HG02973 (cell line): ENCODE measurements at regions not wholly inside any gene's neighbourhood (a gene's known extent, or its start where the extent isn't known, plus 50 kb on each side); places are given as distances from the start of the nearest gene placed in this dataset.
A peak's percentile ranks its signal among the peaks of the same experiment; 100 is the strongest.
"Not testable (repeated sequence)": the region's sequence is repeated elsewhere in the genome, so short reads cannot be mapped to it uniquely, and the experiment has no call there.

ENCODE experiments used
- ATAC-seq: cut with Tn5 transposase; IDR thresholded peaks from one replicate; pipeline ENCODE4 v1.9.1; 2021; ENCODE audit warnings: moderate library complexity; ENCODE audit not compliant: unreplicated experiment

DNA sequence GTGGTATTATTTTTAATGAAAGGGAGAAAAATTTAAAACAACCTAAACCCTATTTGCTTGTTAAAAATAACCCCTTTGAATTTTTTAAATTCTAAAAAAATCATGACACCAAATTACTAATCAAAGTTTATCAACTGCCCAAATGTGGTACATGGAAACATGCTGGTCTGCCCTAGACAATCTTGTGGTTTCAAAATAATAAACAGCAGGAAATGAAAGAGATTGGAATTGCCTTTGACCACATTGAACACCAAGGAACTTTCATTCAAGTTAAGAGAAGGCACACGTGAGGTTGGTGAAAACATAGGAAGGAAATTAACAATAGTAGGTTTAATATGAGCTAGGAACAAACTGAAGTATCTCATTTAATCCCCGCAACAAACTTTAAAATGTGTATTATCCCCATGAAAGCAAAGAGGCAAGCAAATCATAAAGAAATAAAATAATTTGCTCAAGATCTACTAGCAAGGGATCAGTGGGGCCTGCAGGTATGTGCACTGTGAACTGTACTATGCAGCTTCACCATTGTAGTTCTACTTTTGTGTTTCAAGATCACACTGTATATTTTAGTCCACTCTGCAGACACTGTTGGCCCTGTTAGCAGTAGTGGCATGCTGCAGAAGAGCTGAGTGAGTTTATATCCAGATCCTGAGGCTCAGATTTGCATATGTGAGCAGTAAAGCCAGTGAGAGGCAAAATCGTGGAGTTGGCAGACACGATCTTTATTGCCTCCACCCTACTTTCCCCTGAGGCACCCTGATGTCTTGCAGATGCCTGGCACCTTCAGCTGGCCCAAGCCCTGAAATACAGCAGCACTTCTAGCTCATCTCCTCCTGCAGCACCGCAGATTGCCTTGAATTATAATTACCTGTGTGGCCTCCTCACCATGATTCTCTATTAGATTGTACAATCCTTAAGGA lies 157.8 kb upstream of the TENT5A start:
- no peak for ATAC-seq

DNA sequence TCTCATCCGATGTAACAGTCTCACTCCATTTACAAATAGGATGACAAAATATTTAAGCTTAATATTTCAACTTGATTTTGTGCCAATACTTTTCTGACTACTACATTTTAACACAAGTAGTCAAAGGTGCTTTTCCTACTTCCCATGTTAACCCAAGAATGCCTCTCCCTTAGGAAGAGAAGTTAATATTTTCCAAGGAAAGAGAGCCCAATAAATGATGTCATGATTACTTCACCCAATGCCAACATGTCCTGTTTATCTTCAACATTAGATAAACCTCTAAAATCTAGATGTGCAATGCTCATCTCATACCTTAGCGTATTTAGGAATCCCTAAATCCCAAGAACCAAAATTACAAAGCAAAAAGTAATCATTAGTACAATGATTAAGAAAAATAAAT lies 156.7 kb upstream of the TENT5A start:
- ATAC-seq = no peak

DNA sequence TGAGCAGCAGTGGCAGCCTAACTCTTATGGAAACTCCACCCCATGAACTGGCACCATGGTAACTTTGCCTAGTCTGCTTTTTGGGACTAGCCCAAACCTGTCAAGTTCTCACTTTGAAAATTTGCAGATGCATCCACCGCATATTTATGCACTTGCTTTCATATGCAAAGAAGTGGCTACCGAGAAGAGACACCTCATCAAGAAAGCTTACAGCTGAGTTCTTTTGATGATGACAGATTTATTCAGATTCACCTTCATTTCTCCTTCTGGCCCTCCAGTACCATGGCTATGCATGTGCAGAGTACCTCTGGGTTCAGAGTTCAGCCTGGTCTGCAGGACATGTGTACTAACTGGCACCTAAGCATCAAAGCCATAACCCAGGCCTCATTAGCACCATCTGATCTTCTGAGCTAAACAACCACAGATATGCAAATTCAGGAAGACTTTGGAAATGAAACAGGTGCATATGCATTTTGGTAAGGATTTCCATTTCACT lies 154.3 kb upstream of the TENT5A start:
- peak; percentile 68 for ATAC-seq

DNA sequence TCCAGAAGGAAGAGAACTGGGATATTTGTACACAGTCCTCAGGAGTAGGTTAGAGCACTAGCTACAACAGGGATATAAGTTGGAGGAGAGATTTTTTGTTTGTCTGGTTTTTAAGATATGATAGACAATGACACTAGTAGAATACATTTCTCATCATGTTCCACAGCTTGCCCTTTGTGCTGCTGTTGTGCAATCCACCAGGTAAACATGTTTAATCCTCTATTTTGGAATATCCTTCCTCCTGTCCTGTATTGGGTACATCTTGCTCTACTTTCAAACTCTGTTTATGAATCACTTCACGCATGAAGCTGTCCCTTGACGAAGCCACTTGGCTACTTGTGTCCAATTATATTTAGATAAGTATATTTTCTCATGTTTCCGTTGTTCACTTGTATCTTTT lies 153.6 kb upstream of the TENT5A start:
- ATAC-seq = no peak

DNA sequence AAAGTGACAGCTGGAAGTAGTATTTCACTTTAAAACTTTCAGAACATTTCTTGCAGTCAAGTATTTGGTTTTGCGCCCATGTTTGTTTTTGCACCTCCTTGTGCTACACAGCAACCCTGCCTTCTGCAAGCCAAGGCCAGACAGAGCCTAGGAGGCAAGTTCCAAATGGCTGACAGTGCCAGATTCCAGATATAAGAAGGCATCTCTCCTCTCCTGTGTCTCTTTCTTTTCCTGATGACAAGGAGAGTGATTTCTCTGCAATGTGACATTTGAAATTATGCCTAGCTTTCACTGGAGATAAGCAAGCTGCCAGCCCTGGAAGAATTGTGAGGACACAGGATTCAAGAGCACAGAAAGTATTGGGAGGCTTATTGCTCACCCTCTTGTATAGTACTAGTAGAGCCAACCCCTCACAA lies 149.1 kb upstream of the TENT5A start:
- no peak for ATAC-seq

DNA sequence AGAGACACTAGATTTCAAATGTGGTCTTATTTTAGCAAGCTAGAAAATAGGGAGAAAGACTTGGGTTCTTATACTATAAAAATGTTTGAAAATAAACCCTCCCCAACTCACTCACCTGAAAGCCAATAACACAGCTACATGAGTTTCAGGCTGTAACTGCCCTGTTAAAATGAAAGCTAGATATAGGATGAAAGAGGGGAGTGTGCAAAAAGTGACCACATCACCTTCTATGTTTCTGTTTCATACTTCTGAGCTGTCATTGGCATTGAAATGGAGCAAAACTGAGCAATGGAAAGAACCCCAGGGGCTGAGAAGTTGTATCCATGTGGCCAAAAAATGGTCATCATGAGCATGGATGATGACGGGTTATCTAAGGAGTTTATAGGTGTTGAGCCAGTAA lies 148.1 kb upstream of the TENT5A start:
- ATAC-seq = peak; percentile 98

DNA sequence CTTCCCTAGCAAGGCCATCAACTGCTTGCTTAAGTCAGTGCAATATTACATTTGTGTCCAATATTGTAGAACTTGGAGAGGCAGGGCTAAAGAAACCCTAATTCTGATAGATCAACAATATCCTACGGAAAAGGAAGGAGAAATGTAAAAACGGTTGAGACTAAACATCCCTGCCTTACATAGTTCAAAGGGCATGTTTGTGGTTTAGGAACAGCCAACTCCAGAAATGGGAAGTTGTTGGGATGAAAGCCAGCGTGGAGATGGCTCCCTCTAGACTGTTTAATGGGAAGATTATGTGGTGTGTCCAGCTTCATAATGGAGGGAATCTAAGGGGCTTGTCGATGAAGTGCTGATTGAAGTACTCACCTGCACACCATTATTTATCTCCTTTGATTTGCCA lies 145.3 kb upstream of the TENT5A start:
- ATAC-seq = no peak

DNA sequence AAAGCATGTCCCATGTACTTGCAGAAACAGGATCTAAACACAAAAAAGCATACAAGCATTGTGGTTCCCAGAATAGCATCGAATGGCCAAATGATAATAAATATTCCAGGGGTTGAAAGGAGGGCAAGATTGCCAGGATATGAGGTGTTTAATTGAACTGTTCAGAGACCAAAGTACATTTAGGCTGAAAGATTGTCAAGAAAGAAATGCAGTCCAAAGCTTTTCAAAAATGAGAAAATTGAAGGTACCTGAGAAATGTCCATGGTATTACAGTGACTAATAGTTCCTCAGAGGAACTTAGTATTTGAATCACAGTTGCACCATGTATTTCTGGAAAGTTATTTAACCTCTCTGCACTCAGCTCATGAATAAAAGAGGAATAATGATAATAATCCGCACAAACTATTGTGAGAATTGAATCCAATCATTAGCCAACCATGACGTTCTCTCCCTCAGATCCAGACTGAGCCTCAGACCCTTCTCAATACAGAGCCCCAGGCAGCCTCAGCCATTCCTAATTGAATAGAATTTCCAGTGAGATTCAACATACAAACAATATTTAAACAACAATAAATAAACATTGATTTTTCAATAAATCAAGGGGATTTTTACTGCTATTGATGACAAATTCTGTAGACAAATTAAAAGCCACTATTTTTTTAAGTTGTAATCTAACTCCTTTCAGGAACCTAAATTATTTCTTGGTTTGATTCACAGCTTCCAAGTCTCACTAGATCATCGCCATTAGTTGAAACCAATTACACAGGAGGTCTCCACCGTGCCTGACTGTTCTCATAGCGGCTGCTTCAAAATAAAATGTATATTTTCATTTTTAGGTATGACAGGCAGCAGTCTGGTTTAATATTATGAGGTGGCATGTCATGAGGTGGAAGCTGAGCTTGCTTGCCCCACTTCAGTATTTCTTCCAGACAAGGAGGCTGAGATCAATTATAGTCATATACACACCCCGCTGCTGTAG lies 144.3 kb upstream of the TENT5A start:
- ATAC-seq = no peak

DNA sequence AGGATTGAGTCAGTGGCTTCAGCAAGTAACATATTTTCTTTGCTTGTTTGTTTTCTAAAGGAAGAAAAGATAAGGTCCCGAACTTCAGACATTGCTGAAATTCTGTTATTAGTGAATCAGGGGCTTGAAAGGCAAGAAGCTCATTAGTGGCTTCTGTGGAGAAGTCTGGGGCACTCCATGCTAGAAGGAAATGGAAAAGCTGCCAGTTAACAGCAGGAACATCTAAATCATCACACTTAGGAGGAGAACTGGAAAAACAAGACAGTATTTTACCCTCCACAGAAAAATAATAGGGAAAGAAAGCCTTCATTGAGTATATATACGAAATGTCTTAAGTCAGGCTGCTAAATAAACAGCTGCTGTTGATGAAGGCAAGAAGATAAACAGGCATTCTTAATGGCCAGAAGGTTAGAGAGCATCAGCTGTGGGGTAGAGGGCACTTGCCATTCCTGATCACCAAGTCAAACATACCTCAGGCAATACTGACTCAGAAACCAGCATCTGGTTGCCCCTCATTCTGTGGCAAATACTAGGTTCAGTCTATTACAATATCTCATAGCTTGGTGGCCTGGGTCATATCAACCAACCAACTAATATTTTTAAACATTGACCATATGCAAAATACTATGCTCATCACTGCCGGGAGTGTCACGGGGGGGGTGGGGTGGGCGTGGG lies 143.2 kb upstream of the TENT5A start:
- no peak for ATAC-seq

DNA sequence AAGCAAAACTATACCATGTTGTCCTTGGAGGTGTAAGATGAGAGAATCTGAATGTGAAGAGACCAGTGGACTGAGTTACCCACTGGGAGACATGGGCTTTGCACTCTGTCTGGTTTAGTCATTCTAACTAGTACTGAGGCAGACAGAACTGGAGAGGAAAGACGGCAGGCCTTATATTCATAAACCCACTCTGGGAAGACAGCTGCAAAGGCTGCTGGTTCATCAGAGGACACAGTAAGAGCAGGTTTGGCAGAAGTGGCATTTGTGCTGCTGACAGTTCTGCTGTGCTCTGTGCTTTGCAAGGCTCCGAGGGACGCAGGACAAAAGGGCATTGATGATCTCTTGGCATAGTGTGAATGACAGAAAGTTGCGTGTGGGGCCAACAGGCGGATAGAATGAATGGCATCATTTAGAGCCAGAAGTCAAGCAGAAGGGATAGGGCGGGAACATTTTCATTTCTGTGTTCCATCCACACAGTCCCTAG lies 142.3 kb upstream of the TENT5A start:
- ATAC-seq = no peak

DNA sequence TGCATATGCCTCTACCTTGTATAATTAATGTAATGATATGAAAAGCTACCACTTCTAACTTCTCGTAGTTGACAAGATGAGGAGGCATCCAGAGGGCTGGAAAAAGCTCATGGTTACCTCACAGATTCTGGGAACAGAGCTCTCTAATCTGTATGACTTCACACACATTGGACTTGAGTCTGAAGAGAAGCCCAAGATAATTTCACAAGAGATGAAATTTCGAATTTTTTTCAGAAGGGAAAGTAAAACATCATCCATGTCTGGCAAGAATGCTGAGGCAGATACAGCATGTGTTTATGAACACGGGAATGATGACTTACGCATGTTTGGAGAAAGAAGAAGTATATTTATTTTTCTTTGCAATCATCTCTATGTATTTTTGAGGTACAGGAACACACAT lies 141.8 kb upstream of the TENT5A start:
- ATAC-seq = no peak

DNA sequence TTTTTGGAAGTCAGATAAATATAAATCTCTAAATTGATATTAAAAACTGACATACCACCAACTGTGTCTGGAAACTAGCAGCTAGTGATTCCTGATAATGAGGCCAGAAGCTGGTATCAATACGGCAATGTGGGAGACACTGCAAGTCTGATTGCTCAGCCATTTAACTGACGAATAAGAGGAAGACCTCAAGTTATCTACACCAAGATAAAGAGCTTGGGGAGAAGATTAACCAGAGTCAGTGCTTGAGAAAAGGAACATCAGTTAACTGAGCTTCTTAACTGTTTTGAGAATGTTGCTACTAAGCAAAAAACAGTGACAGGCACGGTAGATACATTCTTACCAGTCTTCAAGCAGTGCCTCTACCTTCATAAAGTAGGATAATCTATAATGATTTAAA lies 140.4 kb upstream of the TENT5A start:
- ATAC-seq = no peak

DNA sequence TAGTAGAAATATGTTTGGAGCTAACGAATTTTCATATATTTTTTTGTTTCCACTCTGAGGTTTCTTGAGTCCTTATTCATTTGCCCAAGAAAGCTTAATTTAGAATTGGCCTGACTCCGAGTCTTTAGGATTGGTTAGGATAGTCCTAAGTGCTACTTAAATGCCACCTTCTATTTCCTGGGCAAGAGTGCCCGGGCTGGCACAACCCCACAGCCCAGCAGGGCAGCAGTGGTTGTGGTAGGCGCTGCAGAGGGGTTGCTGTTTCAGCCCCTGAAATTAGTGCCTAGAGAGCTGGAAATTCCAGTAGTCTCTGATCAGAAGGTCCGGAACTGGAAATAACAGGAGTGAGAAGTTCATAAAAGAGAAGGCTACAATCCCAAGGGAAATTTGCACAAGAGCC lies 139.4 kb upstream of the TENT5A start:
- no peak for ATAC-seq

DNA sequence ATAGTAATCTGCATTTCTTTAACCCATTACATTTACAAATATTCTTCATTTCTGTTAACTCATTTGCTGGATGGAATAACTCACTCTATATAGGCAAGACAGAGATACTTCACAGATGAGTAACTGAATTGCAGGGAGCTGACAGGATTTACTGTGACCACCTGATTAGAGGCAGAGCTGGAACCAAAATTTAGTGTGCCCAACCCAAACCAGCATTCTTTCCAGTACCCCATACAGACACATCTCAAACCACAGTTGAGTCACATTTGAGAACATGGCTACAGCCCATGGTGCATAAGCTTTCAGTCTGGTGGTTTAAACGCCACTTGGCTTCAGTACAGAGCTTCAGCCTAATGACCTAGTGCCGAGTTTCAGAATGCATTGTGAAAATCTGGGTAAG lies 138.4 kb upstream of the TENT5A start:
- ATAC-seq = no peak

DNA sequence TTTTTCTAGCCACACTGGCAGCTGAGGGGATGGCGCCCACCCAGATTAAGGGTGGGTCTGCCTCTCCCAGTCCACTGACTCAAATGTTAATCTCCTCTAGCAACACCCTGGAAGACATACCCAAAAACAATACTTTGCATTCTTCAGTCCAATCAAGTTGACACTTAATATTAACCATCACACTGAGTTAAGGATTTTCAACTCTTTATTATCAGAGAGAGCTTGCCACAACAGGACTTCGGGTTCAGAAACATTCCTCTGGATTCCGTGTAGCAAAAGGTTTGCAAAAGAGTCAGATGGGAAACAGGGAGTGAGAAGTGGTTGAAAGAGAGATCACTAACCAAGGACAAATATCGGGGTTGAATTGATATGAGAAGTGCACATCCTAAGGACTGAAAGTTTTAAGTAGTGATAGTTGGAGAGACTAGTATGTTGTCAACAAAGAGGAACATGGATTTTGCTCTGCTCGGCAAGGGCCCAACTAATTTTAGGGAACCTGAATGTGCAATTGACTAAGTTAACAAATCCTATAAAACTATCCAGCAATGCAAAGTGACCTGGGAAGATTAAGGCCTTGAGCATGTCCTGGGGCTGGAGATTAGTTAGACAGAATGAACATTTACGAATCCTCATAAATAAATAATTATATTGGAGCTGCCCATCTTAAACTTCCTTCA lies 137.0 kb upstream of the TENT5A start:
- ATAC-seq = no peak

DNA sequence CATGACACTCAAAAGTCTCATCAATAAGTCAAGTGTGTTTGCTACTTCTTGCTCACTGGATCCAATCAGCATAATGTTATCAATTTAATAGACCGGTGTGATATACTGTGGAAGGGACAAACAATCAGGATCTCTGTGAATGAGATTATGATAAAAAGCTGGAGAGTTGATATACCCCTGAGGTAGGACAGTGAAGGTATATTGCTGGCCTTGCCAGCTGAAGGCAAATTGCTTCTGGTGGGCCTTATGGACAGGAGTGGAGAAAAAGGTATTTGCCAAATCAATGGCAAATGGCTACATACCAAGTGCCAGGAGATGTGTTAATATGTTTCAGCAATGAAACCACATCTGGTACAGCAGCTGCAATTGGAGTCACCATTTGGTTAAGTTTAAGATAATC lies 134.4 kb upstream of the TENT5A start:
- not testable (repeated sequence) for ATAC-seq

DNA sequence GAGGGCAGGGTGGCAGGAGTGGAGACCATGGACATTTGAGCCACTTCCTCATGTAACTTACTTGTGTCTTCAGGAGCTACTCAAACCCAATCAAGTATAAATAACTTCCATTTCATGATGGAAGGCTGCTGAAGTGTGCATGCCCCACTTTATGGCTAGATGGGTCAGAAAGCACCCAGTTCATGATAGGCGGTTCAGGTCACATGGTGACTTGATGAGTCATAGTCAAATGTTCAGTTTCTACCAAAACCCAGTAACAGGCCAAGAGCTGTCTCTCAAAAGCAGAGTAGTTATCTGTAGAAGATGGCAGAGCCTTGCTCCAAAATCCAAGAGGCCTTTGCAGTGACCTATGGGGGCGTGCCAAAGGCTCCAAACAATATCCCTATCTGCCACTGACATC lies 133.7 kb upstream of the TENT5A start:
- ATAC-seq = no peak

DNA sequence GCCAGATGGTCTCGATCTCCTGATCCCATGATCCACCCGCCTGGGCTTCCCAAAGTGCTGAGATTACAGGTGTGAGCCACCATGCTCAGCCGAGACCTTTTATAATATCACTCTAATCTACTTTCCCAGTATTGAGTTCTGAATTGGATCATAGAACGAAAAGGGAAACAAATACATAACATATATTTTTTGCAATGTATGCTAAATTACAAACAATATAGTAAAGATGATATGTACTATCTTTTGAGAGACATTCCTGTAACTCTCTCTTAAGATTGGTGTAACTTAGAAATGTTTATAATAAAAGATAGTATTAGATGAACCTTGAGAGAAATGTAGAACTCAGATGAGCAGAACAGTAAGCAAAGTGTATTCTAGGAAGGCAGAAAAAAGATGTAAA lies 129.2 kb upstream of the TENT5A start:
- no peak for ATAC-seq

DNA sequence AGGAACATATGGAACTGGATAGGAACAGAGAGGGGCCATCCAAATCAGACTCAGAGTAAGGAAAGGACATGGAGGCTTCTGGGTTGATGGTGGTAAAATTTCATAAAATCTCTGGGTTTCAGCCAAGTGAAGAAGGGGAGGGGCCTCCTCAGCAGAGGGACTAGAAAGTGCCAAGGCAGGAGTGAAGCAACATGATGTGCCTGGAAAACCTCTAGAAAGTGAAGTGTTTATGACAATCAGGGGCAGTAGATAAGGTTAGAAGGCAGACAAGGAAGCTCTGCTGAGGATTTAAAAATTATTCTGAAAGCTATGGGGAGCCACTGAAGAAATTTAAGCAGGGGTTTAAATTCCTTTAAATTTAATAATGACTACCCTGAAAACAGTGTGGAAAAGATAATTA lies 126.0 kb upstream of the TENT5A start:
- no peak for ATAC-seq

DNA sequence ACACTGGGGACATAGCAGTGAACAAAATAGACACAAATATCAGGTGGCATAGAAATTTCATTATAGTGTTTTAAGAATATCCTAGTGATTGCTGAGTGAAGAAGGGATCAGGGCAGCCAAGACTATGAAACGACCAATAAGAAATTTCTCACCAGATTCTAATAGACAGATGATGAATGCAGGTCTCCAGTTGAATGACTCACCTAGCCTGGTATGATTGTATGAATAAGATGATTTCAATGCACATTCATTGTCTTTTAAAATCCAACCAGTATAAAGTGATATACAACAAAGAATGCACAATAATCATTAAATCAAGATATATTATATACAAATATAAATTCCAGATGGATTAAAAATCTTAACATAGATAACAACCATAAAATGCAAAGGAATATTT lies 124.5 kb upstream of the TENT5A start:
- ATAC-seq = no peak
